ENCODE measurements at regions not wholly inside any gene's neighbourhood (a gene's known extent, or its start where the extent isn't known, plus 50 kb on each side); places are given as distances from the start of the nearest gene placed in this dataset.

- Histone ChIP-seq H3K4me3 (no peak overlapping the region), H3K9me3 (no peaks in the 10 kb centered on the region), H3K4me1 (no peaks in the 10 kb centered on the region), H3K36me3 (no peaks in the 10 kb centered on the region), H3K27me3 (no peaks in the 10 kb centered on the region), H3K27ac (no peak overlapping the region)
- intact Hi-C loops (cut with DNase I): no loop called here
- peak in 1 of 8 donors; percentile 44 for ATAC-seq
- no peak for DNase-seq
- 85 to 86% methylated on average over 32 of the region's 32 CpGs for WGBS, 2 donors
- no peak for TF ChIP-seq CTCF (IDR thresholded peaks at IDR 0.05)
Measured at GRCh38 chr13:27014406-27015359, 156.9 kb downstream of the USP12 start.

GRCh38 chr13:27012482-27013197, 159.0 kb downstream of the USP12 start:
- Histone ChIP-seq H3K27me3 (peaks cover 0 to 2% (median 0%) of the 10 kb centered on the region in 7 donors), H3K27ac (no peak overlapping the region), H3K4me3 (no peak overlapping the region), H3K36me3 (no peaks in the 10 kb centered on the region), H3K4me1 (no peaks in the 10 kb centered on the region), H3K9me3 (no peaks in the 10 kb centered on the region)
- intact Hi-C loops (cut with DNase I): no loop called here
- TF ChIP-seq CTCF (IDR thresholded peaks at IDR 0.05): no peak
- DNase-seq (no peak), ATAC-seq (no peak)
- WGBS, 2 donors: 84 to 90% methylated on average over 7 of the region's 7 CpGs

GRCh38 chr13:27011661-27012060, 159.9 kb downstream of the USP12 start:
- ATAC-seq (no peak), DNase-seq (no peak)
- 69 to 76% methylated on average over 5 of the region's 5 CpGs for WGBS, 2 donors
- no peaks in the 10 kb centered on the region for H3K36me3 ChIP-seq
- no peak overlapping the region for H3K27ac ChIP-seq
- TF ChIP-seq CTCF (IDR thresholded peaks at IDR 0.05): no peak
- intact Hi-C loops (cut with DNase I): no loop called here
- peaks cover 0 to 8% (median 7%) of the 10 kb centered on the region in 9 donors for H3K4me1 ChIP-seq
- H3K4me3 ChIP-seq: no peak overlapping the region
- no peaks in the 10 kb centered on the region for H3K9me3 ChIP-seq
- peaks cover 0 to 12% (median 0%) of the 10 kb centered on the region in 7 donors for H3K27me3 ChIP-seq

DNA sequence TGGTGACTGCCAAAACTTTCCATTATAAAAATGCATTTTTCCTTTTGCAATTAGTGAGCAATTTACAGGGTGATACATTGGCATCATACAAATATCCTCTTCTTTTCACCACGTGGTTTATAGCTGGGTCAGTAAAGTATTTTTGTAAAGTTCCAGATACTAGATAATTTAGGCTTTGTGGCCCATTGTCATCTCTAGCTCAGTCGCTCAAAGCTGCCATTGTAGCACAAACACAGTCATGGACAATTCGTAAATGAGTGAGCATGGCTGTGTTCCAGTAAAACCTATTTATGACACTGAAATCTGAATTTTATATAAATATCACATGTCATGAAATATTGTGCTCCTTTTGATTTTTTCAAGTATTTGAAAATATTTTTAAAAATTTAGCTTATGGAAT, 162.9 kb downstream of the USP12 start:
- DNase-seq: no peak
- WGBS, 2 donors: 54 to 55% methylated on average over 3 of the region's 3 CpGs
- TF ChIP-seq CTCF (IDR thresholded peaks at IDR 0.05): no peak

More for the DNA sequence above, 162.9 kb downstream of the USP12 start:
- no peak overlapping the region for H3K27ac ChIP-seq
- H3K4me1 ChIP-seq: peaks cover 3 to 22% (median 18%) of the 10 kb centered on the region in 9 donors
- no peaks in the 10 kb centered on the region for H3K36me3 ChIP-seq
- intact Hi-C loops (cut with DNase I): loop anchor here in 1 of 10 donors (10.0 kb wide), 1 partner anchor 166 kb away; the partner anchor contains the start of gene USP12
- H3K4me3 ChIP-seq: no peak overlapping the region
- ATAC-seq: no peak
- no peaks in the 10 kb centered on the region for H3K9me3 ChIP-seq
- peaks cover 0 to 27% (median 7%) of the 10 kb centered on the region in 7 donors for H3K27me3 ChIP-seq

All from heart right ventricle (tissue), 16 donors.